ENCODE measurements at regions not wholly inside any gene's neighbourhood (a gene's known extent, or its start where the extent isn't known, plus 50 kb on each side); places are given as distances from the start of the nearest gene placed in this dataset.

DNA sequence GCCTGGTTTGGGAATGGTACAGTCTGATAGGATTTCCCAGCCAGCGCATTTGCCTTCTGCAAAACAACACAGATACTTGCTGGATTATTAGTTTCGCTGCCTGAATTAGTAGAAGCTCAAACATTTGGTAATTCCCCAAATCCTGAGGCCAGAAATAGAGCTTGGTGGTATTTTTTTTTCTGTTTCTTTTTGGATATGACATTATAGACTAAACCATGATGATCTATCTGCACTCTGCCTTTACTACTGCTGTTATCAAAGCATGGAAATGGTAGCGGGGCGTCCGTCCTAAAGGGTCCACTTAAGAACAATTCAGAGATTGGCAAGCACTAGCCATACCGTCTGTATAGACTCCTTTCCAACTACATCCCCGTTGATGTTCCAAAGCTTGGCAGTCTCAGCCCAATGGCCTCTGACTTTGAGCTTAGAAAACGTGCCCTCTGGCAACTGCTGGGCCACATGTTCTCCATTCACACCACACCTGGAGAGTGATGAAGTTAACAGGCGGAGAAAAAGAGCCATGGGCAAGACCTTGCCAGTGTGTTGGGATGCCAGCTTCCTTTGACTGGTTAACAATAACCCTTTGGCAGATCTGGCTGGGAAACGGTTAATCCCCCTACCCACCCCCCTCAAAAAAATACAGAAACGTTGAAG lies 241.0 kb upstream of the NR2F2 start:
- TF ChIP-seq REST (IDR thresholded peaks at IDR 0.05; ENCODE audit: insufficient read depth in 1 of 2, low read depth in 2 of 2, low read length in 2 of 2) (no peak), TAF1 (IDR thresholded peaks at IDR 0.05; ENCODE audit: borderline replicate concordance, insufficient read depth, low read length) (no peak), POLR2AphosphoS5 (IDR thresholded peaks at IDR 0.05; ENCODE audit: low read depth, low read length) (no peak)

- TF ChIP-seq SIN3A (IDR thresholded peaks at IDR 0.05; ENCODE audit: borderline replicate concordance, insufficient read depth, low read length): no peak
- TF ChIP-seq REST (IDR thresholded peaks at IDR 0.05; ENCODE audit: insufficient read depth in 1 of 2, low read depth in 2 of 2, low read length in 2 of 2): no peak
- TF ChIP-seq FOXP2 (optimal IDR thresholded peaks at IDR 0.05; ENCODE audit: borderline replicate concordance, extremely low read depth, extremely low read length, insufficient read depth): no peak
- TF ChIP-seq TAF1 (IDR thresholded peaks at IDR 0.05; ENCODE audit: borderline replicate concordance, insufficient read depth, low read length): no peak
- no peak for TF ChIP-seq POLR2AphosphoS5 (IDR thresholded peaks at IDR 0.05; ENCODE audit: low read depth, low read length)
These were observed 238.3 kb upstream of the NR2F2 start for GRCh38 chr15:96092186-96092585.

GRCh38 chr15:96093063-96093462 lies 237.4 kb upstream of the NR2F2 start:
- TF ChIP-seq REST (IDR thresholded peaks at IDR 0.05; ENCODE audit: insufficient read depth in 1 of 2, low read depth in 2 of 2, low read length in 2 of 2): no peak
- TF ChIP-seq TAF1 (IDR thresholded peaks at IDR 0.05; ENCODE audit: borderline replicate concordance, insufficient read depth, low read length): no peak
- no peak for TF ChIP-seq POLR2AphosphoS5 (IDR thresholded peaks at IDR 0.05; ENCODE audit: low read depth, low read length)
- no peak for TF ChIP-seq FOXP2 (optimal IDR thresholded peaks at IDR 0.05; ENCODE audit: borderline replicate concordance, extremely low read depth, extremely low read length, insufficient read depth)
- no peak for TF ChIP-seq SIN3A (IDR thresholded peaks at IDR 0.05; ENCODE audit: borderline replicate concordance, insufficient read depth, low read length)

DNA sequence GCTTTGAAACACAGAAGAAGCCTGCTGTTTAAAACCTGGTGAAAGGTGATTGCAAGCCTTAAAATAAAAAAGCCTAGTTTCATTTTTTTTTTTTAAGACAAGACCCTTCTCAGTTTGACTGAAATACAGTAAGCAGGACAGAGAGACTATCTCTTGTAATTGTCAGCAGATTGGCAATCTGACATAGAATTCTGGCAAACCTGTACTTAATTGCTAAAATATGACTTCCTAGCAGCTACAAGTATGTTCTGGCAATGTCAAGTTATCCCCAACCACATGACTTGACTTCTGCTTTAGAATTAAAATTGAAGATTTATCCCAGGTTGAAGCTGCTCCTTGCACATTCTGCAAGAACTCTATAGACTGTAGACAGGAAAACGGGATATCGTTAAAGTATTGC lies 232.8 kb upstream of the NR2F2 start:
- no peak for TF ChIP-seq FOXP2 (optimal IDR thresholded peaks at IDR 0.05; ENCODE audit: borderline replicate concordance, extremely low read depth, extremely low read length, insufficient read depth)
- TF ChIP-seq SIN3A (IDR thresholded peaks at IDR 0.05; ENCODE audit: borderline replicate concordance, insufficient read depth, low read length): no peak
- no peak for TF ChIP-seq REST (IDR thresholded peaks at IDR 0.05; ENCODE audit: insufficient read depth in 1 of 2, low read depth in 2 of 2, low read length in 2 of 2)
- no peak for TF ChIP-seq POLR2AphosphoS5 (IDR thresholded peaks at IDR 0.05; ENCODE audit: low read depth, low read length)
- TF ChIP-seq TAF1 (IDR thresholded peaks at IDR 0.05; ENCODE audit: borderline replicate concordance, insufficient read depth, low read length): no peak

GRCh38 chr15:96102631-96103030 lies 227.9 kb upstream of the NR2F2 start:
- TF ChIP-seq REST (IDR thresholded peaks at IDR 0.05; ENCODE audit: insufficient read depth in 1 of 2, low read depth in 2 of 2, low read length in 2 of 2) (no peak), POLR2AphosphoS5 (IDR thresholded peaks at IDR 0.05; ENCODE audit: low read depth, low read length) (no peak), TAF1 (IDR thresholded peaks at IDR 0.05; ENCODE audit: borderline replicate concordance, insufficient read depth, low read length) (no peak), FOXP2 (optimal IDR thresholded peaks at IDR 0.05; ENCODE audit: borderline replicate concordance, extremely low read depth, extremely low read length, insufficient read depth) (no peak), SIN3A (IDR thresholded peaks at IDR 0.05; ENCODE audit: borderline replicate concordance, insufficient read depth, low read length) (no peak)

Measured in PFSK-1 (cell line).